SU-DHL-6 (cell line): ENCODE measurements at regions not wholly inside any gene's neighbourhood (a gene's known extent, or its start where the extent isn't known, plus 50 kb on each side); places are given as distances from the start of the nearest gene placed in this dataset.
"Not testable (repeated sequence)": the region's sequence is repeated elsewhere in the genome, so short reads cannot be mapped to it uniquely, and the experiment has no call there.

Experiments
- H2AFZ ChIP-seq: fragments of 200-600 bp; sonication (generic); 2 replicates; pipeline ENCODE4 v1.6.1; 2014; ENCODE audit warnings: low read depth, mild to moderate bottlenecking, moderate library complexity, mixed read lengths, antibody characterized with exemption, low read length; ENCODE audit not compliant: severe bottlenecking
- H3F3A ChIP-seq: fragments of 200-600 bp; shearing (Covaris generic); 2 replicates; pipeline ENCODE4 v1.6.0; 2016; ENCODE audit warnings: antibody characterized with exemption, mild to moderate bottlenecking; ENCODE audit not compliant: insufficient read depth
- H3K27ac ChIP-seq: fragments of 200-600 bp; sonication (generic); 2 replicates; pipeline ENCODE4 v1.5.1; 2016; ENCODE audit warnings: low read depth, mild to moderate bottlenecking, low read length, moderate library complexity, mixed read lengths
- H3K27me3 ChIP-seq: fragments of 200-600 bp; sonication (generic), shearing (Covaris generic); 2 replicates; pipeline ENCODE4 v1.6.0; 2014; ENCODE audit warnings: mild to moderate bottlenecking, low read length
- H3K36me3 ChIP-seq: fragments of 200-600 bp; sonication (generic); 2 replicates; pipeline ENCODE4 v1.6.1; 2014; ENCODE audit warnings: mild to moderate bottlenecking, low read length, mixed read lengths
- H3K4me2 ChIP-seq: fragments of 300-600, 200-600 bp; shearing (Covaris generic), sonication (generic); 2 replicates; pipeline ENCODE4 v1.6.0; 2014; ENCODE audit warnings: low read length, low read depth, mild to moderate bottlenecking; ENCODE audit not compliant: poor library complexity, severe bottlenecking
- H3K4me3 ChIP-seq: fragments of 200-600 bp; sonication (generic); 2 replicates; pipeline ENCODE4 v1.5.1; 2014; ENCODE audit warnings: antibody characterized with exemption, low read length, mild to moderate bottlenecking, mixed read lengths; ENCODE audit not compliant: insufficient read depth, poor library complexity, severe bottlenecking
- H3K79me2 ChIP-seq: fragments of 200-600 bp; sonication (generic); 2 replicates; pipeline ENCODE4 v1.6.1; 2014; ENCODE audit warnings: mild to moderate bottlenecking, low read length, moderate library complexity; ENCODE audit not compliant: insufficient read depth
- H3K9ac ChIP-seq: fragments of 200-600 bp; sonication (generic); 2 replicates; pipeline ENCODE4 v1.7.0; 2014; ENCODE audit warnings: mild to moderate bottlenecking, low read length
- H3K9me2 ChIP-seq: fragments of 200-600 bp; sonication (generic); replicated peaks from 2 replicates; pipeline ENCODE4 v1.6.1; 2014; ENCODE audit warnings: low read length; ENCODE audit not compliant: insufficient read depth
- H3K9me3 ChIP-seq: fragments of 200-600 bp; sonication (generic); 2 replicates; pipeline ENCODE4 v1.6.1; 2014; ENCODE audit warnings: low read length, mixed read lengths; ENCODE audit not compliant: insufficient read depth
- H4K20me1 ChIP-seq: fragments of 200-600 bp; sonication (generic); 2 replicates; pipeline ENCODE4 v1.6.1; 2014; ENCODE audit warnings: low read depth, mild to moderate bottlenecking, antibody characterized with exemption, low read length, moderate library complexity, mixed read lengths
- EZH2phosphoT487 ChIP-seq: fragments of 200-600 bp; sonication (generic), shearing (Covaris generic); conservative IDR thresholded peaks from 2 replicates; pipeline ENCODE4 v1.6.1; 2018; ENCODE audit warnings: mild to moderate bottlenecking, antibody characterized with exemption, low read length, moderate library complexity, mixed read lengths
- TF ChIP-seq, protein P1 (sequence below): fragments of 200-600 bp; sonication (generic); IDR thresholded peaks from one replicate; pipeline ENCODE4 v1.5.1; 2017; ENCODE audit warnings: antibody characterized with exemption, mild to moderate bottlenecking, low read length, moderate library complexity; ENCODE audit not compliant: insufficient read depth, poor library complexity, severe bottlenecking

DNA sequence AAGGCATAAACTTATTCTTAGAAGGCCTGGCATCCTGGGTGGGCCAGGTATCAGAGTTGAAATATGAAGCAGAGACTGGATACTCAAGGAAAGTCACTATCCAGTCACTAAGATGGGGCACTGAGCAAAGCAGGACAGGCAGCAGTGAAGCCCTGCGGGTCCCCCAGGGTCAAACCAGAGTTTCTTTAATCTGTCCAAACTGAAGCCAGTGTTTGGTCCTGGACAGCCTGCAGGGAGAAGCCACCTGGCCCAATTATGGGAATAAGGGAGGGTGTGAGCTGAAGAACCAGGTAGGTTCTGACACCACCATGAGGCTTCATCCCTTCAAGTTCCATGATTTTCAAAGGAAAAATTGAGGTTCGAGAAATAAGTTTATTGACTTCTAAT is 109.7 kb upstream of the FOXN2 start:
- no peaks in the 10 kb centered on the region for H3K79me2 ChIP-seq
- H3K4me2 ChIP-seq: no peak overlapping the region
- H3K4me3 ChIP-seq: no peak overlapping the region
- no peaks in the 10 kb centered on the region for H3K9me2 ChIP-seq
- no peaks in the 10 kb centered on the region for H3K36me3 ChIP-seq
- no peaks in the 10 kb centered on the region for H4K20me1 ChIP-seq
- H2AFZ ChIP-seq: no peak overlapping the region
- no peak overlapping the region for H3K27ac ChIP-seq
- TF ChIP-seq, protein P1, sequence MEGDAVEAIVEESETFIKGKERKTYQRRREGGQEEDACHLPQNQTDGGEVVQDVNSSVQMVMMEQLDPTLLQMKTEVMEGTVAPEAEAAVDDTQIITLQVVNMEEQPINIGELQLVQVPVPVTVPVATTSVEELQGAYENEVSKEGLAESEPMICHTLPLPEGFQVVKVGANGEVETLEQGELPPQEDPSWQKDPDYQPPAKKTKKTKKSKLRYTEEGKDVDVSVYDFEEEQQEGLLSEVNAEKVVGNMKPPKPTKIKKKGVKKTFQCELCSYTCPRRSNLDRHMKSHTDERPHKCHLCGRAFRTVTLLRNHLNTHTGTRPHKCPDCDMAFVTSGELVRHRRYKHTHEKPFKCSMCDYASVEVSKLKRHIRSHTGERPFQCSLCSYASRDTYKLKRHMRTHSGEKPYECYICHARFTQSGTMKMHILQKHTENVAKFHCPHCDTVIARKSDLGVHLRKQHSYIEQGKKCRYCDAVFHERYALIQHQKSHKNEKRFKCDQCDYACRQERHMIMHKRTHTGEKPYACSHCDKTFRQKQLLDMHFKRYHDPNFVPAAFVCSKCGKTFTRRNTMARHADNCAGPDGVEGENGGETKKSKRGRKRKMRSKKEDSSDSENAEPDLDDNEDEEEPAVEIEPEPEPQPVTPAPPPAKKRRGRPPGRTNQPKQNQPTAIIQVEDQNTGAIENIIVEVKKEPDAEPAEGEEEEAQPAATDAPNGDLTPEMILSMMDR: no peak
- no peak for TF ChIP-seq EZH2phosphoT487
- H3K9me3 ChIP-seq: no peaks in the 10 kb centered on the region
- H3K9ac ChIP-seq: no peak overlapping the region
- no peaks in the 10 kb centered on the region for H3K27me3 ChIP-seq
- no peaks in the 10 kb centered on the region for H3F3A ChIP-seq

DNA sequence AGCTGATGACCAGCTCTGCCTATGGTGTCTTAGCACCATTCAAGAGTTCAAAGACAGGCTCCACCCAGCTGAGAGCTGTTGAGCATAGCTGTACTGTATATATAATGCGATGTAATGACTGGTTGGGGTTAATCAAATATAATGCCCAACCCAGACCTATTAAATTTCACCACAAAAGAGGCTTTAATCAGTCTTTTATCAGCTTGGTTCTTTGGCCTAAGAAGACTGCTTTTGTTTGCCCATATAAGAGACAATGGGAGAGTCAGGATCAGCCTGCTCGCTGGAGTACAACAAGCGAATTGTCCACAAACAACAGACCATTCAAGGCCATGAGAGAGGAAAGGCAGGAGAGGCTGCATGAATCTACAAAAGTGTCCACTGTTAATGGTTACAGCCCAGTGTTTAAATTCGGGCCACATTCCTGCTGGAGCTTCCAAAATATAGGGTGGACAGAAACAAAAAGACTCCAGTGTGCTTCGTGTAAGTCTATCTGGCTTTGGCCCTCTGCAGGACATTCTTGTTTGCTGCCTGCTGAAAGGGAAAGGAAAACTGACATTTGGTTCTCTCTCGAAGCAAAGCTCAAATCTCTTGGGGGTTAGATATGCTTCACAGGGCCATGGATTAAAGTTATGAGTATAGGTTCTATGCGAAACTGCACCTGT is 109.2 kb upstream of the FOXN2 start:
- Histone ChIP-seq H2AFZ (no peak overlapping the region), H4K20me1 (no peaks in the 10 kb centered on the region), H3K9ac (no peak overlapping the region), H3K27ac (no peak overlapping the region), H3K4me3 (no peak overlapping the region), H3K79me2 (no peaks in the 10 kb centered on the region), H3K9me2 (no peaks in the 10 kb centered on the region), H3K4me2 (no peak overlapping the region), H3F3A (no peaks in the 10 kb centered on the region), H3K9me3 (no peaks in the 10 kb centered on the region), H3K36me3 (no peaks in the 10 kb centered on the region), H3K27me3 (no peaks in the 10 kb centered on the region)
- TF ChIP-seq, protein P1: no peak
- TF ChIP-seq EZH2phosphoT487: no peak

DNA sequence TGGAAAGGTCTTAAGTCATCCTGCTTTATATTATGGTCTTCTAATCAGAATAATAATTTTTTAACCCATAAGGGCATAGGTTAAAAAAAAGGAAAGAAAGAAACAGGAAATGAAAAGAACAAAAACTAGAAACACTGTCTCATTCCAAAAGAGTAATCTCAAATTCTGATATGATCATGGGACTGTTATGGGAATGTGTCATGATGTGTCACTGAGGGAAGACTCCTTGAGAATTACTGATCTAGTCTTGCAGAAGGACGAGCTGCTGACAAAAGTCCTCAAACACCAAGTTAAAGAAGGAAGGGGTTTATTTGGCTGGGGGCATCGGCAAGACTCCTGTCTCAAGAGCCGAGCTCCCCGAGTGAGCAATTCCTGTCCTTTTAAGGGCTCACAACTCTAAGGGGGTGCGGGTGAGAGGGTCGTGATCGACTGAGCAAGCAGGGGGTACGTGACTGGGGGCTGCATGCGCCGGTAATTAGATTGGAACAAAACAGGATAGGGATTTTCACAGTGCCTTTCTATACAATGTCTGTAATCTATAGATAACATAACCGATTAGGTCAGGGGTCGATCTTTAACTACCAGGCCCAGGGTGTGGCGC is 108.3 kb upstream of the FOXN2 start:
- not testable (repeated sequence) for H2AFZ ChIP-seq, H3K27ac ChIP-seq

DNA sequence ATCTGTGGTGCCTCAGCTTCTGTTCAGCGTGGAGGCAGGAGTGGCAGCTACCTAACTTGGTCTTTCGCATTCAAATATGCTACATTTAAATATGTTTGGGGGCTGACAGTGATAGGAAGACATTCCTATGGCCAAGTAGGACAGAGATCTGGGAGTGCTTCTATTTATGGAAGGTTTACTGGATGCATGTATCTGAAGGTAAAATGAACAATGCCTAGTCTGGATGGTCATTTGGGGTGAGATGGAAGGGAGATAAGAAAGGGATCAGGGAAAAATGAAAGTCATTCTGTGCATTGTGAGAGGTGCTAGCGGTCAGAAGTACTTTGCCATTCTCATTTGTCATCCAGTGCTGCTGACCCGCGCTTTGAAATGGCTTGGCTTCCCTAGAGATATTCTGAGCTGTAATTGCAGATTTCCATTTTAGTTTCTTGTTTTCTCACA is 107.3 kb upstream of the FOXN2 start:
- no peaks in the 10 kb centered on the region for H3K36me3 ChIP-seq
- no peak overlapping the region for H3K4me2 ChIP-seq
- H3K9me2 ChIP-seq: no peaks in the 10 kb centered on the region
- no peak overlapping the region for H3K9ac ChIP-seq
- no peak overlapping the region for H3K27ac ChIP-seq
- no peak overlapping the region for H2AFZ ChIP-seq
- no peaks in the 10 kb centered on the region for H3K27me3 ChIP-seq
- H3K79me2 ChIP-seq: no peaks in the 10 kb centered on the region
- no peaks in the 10 kb centered on the region for H4K20me1 ChIP-seq
- no peak overlapping the region for H3K4me3 ChIP-seq
- TF ChIP-seq, protein P1: no peak
- TF ChIP-seq EZH2phosphoT487: no peak
- no peaks in the 10 kb centered on the region for H3K9me3 ChIP-seq
- no peaks in the 10 kb centered on the region for H3F3A ChIP-seq

More for the DNA sequence above, 108.3 kb upstream of the FOXN2 start:
- H4K20me1 ChIP-seq, H3K4me3 ChIP-seq, H3K79me2 ChIP-seq, H3K36me3 ChIP-seq, H3F3A ChIP-seq, H3K4me2 ChIP-seq, H3K27me3 ChIP-seq, H3K9me3 ChIP-seq, H3K9me2 ChIP-seq, H3K9ac ChIP-seq: not testable (repeated sequence)
